GM21619 (cell line): ENCODE measurements at regions not wholly inside any gene's neighbourhood (a gene's known extent, or its start where the extent isn't known, plus 50 kb on each side); places are given as distances from the start of the nearest gene placed in this dataset.

Experiments used
- ATAC-seq: cut with Tn5 transposase; IDR thresholded peaks from one replicate; pipeline ENCODE4 v1.9.1; 2021; ENCODE audit not compliant: unreplicated experiment

GRCh38 chr5:17428176-17428800 is 69.7 kb upstream of the TAF11L2 start:
- no peak for ATAC-seq

DNA sequence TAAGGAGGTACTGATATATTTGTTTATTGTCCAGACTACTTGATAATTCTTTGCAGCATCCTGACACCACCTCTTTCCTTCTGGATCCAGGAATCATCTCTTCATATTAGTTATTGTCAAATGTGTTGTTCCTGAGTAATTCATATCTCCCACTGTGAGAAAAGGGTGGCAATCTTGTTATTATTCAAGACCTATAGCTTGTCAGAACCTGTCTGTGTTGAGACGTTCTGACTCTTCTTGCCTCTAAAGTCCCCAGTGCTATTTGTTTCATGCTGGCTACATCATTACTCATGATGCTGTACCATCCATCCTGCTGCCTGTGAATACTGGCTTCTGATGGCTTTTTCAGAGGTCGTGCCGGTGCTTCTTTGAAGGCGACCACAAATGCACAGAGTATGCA is 68.7 kb upstream of the TAF11L2 start:
- ATAC-seq = no peak

- ATAC-seq = no peak
Observed at GRCh38 chr5:17430241-17430640, 67.8 kb upstream of the TAF11L2 start.

GRCh38 chr5:17431272-17432050 is 66.6 kb upstream of the TAF11L2 start:
- ATAC-seq = no peak

DNA sequence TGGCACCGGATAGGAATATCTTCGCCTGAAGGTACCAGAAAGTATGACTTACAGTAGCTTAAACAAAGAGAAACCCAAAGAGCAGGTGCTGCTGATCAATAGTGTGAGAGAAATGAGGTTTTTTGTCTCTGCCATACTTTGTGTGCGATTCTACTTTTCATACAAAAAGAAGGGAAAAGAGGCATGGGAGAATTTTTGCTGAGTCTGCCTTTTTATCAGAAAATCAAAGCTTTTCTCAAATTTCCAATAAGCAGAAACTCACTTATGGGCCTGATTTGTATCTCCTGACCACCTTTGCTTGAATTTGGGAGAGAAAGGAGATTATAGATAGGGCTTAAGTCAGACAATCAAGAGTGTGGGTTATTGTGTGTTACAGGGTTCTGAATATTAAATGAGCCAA is 65.5 kb upstream of the TAF11L2 start:
- no peak for ATAC-seq

DNA sequence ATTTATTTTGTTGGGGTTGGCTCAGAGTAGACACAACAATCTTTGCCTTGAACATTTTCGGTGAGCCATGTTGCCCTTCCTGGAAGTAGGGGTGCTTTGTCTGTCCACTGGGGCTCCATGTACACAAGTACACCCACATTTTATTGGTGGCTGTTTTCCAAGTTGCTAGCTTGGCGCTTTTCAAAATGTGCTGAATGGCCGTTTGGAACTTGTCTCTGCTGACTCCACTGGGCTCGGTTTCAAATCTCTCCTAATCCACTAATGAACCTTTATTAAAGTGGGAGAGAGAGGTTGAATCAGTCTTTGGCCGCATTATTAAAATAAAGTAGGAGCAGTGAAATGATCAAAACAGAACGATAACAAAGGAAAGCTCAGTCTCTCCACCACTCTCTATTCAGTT is 64.6 kb upstream of the TAF11L2 start:
- no peak for ATAC-seq

GRCh38 chr5:17434982-17435381 is 63.0 kb upstream of the TAF11L2 start:
- peak; percentile 57 for ATAC-seq

DNA sequence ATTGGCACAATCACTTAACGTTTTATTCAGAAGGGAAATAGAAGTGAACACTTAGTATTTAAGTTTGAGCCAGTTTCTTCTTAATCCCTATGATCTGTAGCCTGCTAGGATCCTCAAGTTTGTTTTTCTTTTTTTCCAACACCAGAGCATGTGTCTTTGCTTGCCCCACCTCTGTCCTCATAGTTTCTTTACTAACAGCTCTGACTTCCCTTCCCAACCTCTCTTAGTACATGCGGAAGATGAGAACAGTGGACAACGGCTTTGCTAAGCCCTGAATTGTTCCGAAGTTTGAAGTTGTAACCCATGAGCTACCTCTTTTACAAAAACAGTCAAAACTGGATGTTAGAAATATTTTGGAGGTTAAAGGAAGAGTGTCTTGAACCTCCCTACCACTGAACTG is 61.7 kb upstream of the TAF11L2 start:
- peak; percentile 44 for ATAC-seq

DNA sequence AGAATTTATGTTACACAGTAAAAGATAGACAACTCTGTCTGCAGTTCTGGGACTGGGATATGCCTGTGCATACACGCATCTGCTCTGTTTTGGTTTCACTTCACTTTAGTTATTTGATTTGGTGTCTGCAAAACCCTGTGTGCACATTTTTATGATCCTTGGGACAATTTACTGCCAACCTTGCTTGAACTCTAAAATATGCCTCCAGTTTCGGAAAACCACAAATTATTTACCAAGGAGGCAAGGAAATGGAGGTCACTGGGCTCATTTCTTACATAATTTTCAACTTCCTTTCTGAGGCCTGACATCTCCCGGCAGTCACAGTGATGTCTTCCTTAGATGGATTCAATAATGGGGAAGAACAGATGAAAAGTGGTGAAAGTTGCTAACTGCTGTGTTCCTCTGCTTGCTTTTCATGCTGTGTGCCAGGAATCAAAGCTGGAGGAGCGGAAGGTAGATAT is 61.2 kb upstream of the TAF11L2 start:
- ATAC-seq = peak; percentile 67

GRCh38 chr5:17438027-17438426 is 60.0 kb upstream of the TAF11L2 start:
- no peak for ATAC-seq

DNA sequence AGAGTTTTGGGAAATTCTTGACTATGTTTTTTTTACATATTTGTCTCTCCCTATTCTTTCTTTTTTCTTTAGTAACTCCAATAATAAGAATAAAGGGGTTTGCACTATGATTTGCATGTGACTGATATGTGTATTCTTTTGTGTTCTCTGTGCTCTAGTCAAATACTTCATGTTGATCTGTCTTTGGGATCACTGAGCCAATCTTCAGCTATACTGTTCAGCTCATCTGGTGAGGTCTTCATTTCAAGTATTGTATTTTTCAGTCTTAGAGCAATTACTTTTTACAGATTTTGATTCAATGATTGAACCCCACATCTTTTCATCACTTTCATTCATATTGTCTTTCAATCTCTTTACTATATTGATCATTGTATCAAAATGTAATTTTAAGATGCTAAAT is 58.1 kb upstream of the TAF11L2 start:
- no peak for ATAC-seq

DNA sequence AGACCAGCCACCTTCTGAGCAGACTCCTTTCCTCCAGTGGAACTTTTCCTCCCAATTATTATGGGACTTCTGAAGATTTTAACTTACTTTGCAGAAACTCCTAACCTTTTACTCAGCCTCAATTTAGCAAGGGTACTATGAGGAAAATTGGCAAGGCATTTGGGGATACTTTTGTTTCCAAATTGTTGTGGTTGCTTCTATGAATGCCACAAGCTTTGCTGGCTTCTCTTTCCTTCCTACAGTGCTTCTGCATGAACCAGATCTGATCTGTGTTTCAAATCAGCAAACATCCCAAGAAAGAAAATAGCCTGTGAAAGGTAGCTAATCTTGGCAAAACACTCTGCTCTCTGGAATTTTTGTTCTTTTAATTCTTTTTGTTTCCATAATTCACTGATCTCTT is 57.3 kb upstream of the TAF11L2 start:
- ATAC-seq = no peak

GRCh38 chr5:17441351-17441750 is 56.7 kb upstream of the TAF11L2 start:
- ATAC-seq = no peak

GRCh38 chr5:17443333-17444130 is 54.5 kb upstream of the TAF11L2 start:
- ATAC-seq = no peak

- no peak for ATAC-seq
Observed at GRCh38 chr5:17444496-17444895, 53.5 kb upstream of the TAF11L2 start.

GRCh38 chr5:17445185-17445584 is 52.8 kb upstream of the TAF11L2 start:
- ATAC-seq = no peak
